ENCODE measurements at regions not wholly inside any gene's neighbourhood (a gene's known extent, or its start where the extent isn't known, plus 50 kb on each side); places are given as distances from the start of the nearest gene placed in this dataset.
"Not testable (repeated sequence)": the region's sequence is repeated elsewhere in the genome, so short reads cannot be mapped to it uniquely, and the experiment has no call there.

DNA sequence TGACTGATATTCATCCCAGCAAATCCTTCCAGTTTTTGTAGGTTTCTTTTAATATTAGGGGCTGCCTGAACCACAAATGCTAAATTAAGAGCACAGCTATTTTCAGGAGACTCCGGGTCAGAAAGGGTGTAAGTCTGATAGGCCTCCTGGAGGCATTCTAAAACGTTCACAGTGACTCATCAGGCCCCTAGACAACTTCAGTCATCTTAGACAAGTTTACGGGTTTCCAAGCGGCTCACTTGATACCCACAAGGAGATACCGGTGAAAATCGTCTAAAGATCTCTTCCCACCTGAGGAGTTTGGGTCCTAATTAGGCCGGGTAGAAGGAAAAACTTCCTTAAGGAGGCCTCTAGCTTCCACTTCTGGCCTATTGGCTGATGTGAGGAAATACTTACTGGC, 342.7 kb upstream of the USP9Y start:
- H3K9me3 Mint-ChIP-seq: no peaks in the 10 kb centered on the region
- no peak overlapping the region for H3K27ac Mint-ChIP-seq
- no peaks in the 10 kb centered on the region for H3K27me3 Mint-ChIP-seq (ENCODE audit: low read depth, poor library complexity)
- H3K4me3 Mint-ChIP-seq: no peak overlapping the region
- H3K4me1 Mint-ChIP-seq: no peaks in the 10 kb centered on the region
- TF ChIP-seq, protein P1, sequence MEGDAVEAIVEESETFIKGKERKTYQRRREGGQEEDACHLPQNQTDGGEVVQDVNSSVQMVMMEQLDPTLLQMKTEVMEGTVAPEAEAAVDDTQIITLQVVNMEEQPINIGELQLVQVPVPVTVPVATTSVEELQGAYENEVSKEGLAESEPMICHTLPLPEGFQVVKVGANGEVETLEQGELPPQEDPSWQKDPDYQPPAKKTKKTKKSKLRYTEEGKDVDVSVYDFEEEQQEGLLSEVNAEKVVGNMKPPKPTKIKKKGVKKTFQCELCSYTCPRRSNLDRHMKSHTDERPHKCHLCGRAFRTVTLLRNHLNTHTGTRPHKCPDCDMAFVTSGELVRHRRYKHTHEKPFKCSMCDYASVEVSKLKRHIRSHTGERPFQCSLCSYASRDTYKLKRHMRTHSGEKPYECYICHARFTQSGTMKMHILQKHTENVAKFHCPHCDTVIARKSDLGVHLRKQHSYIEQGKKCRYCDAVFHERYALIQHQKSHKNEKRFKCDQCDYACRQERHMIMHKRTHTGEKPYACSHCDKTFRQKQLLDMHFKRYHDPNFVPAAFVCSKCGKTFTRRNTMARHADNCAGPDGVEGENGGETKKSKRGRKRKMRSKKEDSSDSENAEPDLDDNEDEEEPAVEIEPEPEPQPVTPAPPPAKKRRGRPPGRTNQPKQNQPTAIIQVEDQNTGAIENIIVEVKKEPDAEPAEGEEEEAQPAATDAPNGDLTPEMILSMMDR (IDR thresholded peaks at IDR 0.05): no peak
- H3K36me3 Mint-ChIP-seq (ENCODE audit: low read depth): no peaks in the 10 kb centered on the region
- DNase-seq: no peak

DNA sequence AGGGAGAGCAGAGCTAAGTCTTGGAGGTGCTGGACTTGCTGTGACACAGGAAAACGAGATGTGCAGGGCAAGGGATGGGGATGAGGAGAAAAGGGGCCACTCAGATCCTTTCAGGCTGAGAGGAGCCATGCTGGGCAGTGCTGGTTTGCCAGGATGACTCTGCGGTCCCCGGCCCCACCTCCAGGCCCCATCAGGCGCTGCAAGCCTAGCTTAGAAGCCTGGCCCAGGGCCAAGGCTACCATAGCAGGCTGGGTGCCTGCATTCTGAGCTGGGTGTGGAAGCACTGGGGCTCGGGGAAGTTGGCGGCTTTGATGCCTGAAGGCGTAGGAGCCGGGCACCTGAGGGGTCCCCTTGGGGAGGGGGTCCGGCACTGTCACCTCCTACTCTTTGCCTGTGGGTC, 341.2 kb upstream of the USP9Y start:
- Mint-ChIP-seq H3K27me3 (ENCODE audit: low read depth, poor library complexity) (no peaks in the 10 kb centered on the region), H3K4me3 (no peak overlapping the region), H3K27ac (no peak overlapping the region), H3K4me1 (no peaks in the 10 kb centered on the region), H3K36me3 (ENCODE audit: low read depth) (no peaks in the 10 kb centered on the region), H3K9me3 (no peaks in the 10 kb centered on the region)
- no peak for DNase-seq
- TF ChIP-seq, protein P1 (IDR thresholded peaks at IDR 0.05): no peak

DNA sequence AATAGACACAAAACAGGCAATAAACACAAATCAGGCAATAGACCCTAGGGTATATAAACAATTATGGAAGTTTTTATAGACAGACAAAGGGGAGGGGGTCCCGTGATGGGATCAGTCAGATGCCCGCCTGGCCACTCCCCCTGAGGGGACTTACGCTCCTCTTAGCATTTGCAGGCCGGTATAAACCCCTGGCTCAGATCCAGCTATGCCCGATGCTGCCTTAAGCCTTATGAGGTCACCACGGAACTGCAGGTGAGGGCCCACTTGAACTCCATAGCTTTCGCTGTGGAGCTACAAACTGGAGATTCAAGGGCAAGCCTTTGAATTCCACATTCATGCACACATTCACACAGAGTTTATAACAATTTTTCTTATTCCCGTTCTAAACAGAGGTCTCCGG, 340.5 kb upstream of the USP9Y start:
- no peaks in the 10 kb centered on the region for H3K4me1 Mint-ChIP-seq
- no peaks in the 10 kb centered on the region for H3K9me3 Mint-ChIP-seq
- no peaks in the 10 kb centered on the region for H3K27me3 Mint-ChIP-seq (ENCODE audit: low read depth, poor library complexity)
- no peak overlapping the region for H3K4me3 Mint-ChIP-seq
- TF ChIP-seq, protein P1 (IDR thresholded peaks at IDR 0.05): no peak
- H3K36me3 Mint-ChIP-seq (ENCODE audit: low read depth): no peaks in the 10 kb centered on the region
- no peak for DNase-seq
- H3K27ac Mint-ChIP-seq: no peak overlapping the region

DNA sequence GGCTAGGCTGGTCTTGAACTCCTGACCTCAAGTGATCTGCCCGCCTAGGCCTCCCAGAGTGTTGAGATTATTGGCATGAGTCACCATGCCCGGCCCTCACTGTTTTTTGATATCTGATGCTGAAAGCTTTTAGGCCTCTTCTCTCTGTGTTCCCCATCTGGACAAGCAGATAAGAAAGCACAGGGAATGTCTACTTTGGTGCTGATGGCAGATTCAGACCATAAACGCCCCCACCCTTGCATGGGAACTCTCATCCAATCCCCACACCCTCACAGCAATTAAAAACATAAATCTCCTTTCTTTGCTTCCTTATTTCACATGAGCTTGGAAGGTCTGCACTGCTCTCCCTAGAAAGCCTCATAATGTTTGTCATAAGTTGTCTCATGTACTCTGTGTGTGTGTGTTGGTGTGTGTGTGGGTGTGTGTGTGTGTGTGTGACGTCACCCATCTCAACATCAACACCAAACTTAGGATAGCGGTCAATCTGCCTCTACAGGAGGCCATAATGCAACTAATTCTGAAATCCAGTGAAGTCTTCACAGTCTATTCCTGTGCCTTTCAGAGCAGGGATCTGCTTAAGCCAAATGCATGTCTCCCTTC, 335.6 kb upstream of the USP9Y start:
- no peak overlapping the region for H3K27ac Mint-ChIP-seq
- no peak for DNase-seq
- H3K36me3 Mint-ChIP-seq (ENCODE audit: low read depth): no peaks in the 10 kb centered on the region
- H3K4me1 Mint-ChIP-seq: no peaks in the 10 kb centered on the region
- H3K27me3 Mint-ChIP-seq (ENCODE audit: low read depth, poor library complexity): no peaks in the 10 kb centered on the region
- H3K9me3 Mint-ChIP-seq: no peaks in the 10 kb centered on the region
- TF ChIP-seq, protein P1 (IDR thresholded peaks at IDR 0.05): no peak
- no peak overlapping the region for H3K4me3 Mint-ChIP-seq

DNA sequence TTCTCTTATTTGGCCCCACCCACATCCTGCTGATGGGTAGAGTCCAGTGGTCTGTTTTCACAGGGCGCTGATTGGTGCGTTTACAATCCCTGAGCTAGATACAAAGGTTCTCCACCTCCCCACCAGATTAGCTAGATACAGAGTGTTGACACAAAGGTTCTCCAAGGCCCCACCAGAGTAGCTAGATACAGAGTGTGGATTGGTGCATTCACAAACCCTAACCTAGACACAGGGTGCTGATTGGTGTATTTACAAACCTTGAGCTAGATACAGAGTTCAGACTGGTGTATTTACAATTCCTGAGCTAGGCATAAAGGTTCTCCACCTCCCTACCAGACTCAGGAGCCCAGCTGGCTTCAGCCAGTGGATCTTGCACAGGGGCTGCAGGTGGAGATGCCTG, 326.4 kb upstream of the USP9Y start:
- H3K4me3 Mint-ChIP-seq; H3K27me3 Mint-ChIP-seq (ENCODE audit: low read depth, poor library complexity); DNase-seq; H3K27ac Mint-ChIP-seq; H3K4me1 Mint-ChIP-seq; H3K36me3 Mint-ChIP-seq (ENCODE audit: low read depth); H3K9me3 Mint-ChIP-seq: not testable (repeated sequence)

DNA sequence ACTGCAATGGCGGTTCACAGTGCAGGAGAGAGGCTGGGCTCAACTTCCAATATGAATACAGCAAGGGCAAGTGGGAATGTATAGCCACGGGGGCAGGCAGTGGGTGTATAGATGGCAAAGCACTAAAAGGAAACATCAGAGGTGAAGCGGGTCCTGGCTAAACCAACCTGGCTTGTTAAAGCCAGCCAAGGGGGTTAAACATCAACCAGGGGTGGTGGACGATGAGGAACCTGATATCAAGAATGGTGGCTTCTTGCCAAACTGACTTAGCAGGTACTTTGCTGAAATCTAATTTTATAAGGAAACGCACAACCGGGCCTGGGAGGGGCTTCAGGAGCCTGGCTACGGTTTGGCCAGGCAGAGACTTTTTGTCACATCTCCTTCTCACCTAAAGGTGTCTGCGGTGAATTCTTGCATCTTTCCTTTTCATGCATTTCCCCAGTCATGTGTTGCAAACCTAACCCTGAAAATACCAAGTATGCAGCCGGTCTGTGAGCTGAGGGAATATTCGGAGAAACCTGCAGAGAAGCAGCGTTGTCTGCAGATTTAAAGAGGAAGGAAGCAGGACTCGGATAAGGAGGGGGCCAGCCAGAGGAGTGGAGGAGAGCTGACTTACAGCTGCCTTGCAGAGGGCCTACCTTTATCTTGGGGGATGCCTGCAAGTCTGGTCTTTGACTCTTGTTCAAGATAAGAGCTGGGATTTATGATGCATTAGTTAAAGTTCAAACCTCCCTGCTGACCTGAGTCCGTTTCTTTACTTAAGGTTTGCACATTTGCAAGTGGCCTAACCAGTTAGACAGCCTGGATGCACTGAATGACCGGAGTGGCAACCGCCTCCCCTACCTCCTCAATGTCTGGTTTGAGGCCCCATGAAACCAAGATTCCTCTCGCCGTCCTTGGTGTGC, 309.1 kb upstream of the USP9Y start:
- H3K9me3 Mint-ChIP-seq; H3K27ac Mint-ChIP-seq; H3K27me3 Mint-ChIP-seq (ENCODE audit: low read depth, poor library complexity); H3K4me3 Mint-ChIP-seq; H3K4me1 Mint-ChIP-seq; DNase-seq; H3K36me3 Mint-ChIP-seq (ENCODE audit: low read depth): not testable (repeated sequence)

DNA sequence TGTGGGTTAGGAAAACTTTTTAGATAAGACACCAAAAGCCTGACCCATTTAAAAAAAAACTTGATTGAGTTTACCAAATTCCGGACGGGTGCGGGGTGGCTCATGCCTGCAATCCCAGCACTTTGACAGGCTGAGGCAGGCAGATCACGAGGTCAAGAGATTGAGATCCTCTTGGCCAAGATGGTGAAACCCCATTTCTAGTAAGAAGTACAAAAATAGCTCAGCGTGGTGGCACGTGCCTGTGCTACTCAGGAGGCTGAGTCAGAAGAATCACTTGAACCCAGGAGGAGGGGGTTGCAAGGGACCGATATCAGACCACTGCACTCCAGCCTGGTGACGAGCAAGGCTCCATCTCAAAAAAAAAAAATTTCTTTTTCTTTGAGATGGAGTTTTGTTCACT, 307.8 kb upstream of the USP9Y start:
- Mint-ChIP-seq H3K4me1 (no peaks in the 10 kb centered on the region), H3K27me3 (ENCODE audit: low read depth, poor library complexity) (no peaks in the 10 kb centered on the region), H3K36me3 (ENCODE audit: low read depth) (no peaks in the 10 kb centered on the region), H3K9me3 (no peaks in the 10 kb centered on the region), H3K27ac (no peak overlapping the region), H3K4me3 (no peak overlapping the region)
- TF ChIP-seq, protein P1 (IDR thresholded peaks at IDR 0.05): no peak
- DNase-seq: no peak

DNA sequence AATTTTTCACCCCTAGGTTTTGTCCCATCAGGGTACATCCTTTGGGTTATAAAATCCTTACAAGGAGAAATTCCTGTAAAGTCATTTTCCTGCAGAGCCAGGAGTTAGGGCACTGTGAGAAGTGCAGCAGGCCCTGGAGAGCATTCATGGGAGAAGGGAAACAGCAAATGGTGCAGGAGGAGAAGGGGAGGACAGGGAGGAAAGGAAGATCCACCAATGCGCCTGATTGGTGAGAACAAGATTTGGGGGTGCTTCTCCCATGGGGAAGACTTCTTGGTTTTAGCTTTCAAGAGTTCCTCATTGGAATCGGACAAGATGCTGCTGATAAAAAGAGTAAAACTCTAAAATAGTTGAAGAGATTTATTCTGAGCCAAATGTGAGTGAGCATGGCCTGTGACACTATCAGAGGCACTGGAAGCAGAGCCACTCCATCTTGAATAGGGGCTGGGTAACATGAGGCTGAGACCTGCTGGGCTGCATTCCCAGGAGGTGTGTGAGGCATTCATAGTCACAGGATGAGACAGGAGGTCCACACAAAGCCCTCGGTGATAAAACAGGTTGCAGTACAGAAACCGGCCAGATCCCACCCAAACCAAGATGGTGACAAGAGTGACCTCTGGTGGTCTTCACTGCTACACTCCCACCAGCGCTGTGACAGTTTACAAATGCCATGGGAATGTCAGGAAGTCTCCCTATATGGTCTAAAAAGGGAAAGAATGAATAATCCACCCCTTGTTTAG, 305.5 kb upstream of the USP9Y start:
- H3K27me3 Mint-ChIP-seq (ENCODE audit: low read depth, poor library complexity); H3K27ac Mint-ChIP-seq; DNase-seq; H3K4me3 Mint-ChIP-seq; H3K4me1 Mint-ChIP-seq; H3K36me3 Mint-ChIP-seq (ENCODE audit: low read depth); H3K9me3 Mint-ChIP-seq: not testable (repeated sequence)

Data from nephron progenitor cell (in vitro differentiated cells).